C4-2B (cell line): ENCODE measurements at regions not wholly inside any gene's neighbourhood (a gene's known extent, or its start where the extent isn't known, plus 50 kb on each side); places are given as distances from the start of the nearest gene placed in this dataset.

Experiments used
- CTCF ChIP-seq: fragments of 450-650 bp; conservative IDR thresholded peaks from 2 replicates; pipeline ENCODE4 v1.5.1; 2017; ENCODE audit warnings: mild to moderate bottlenecking
- ZFX ChIP-seq: fragments of 450-650 bp; IDR thresholded peaks from 2 replicates; pipeline ENCODE4 v1.6.1; 2017

GRCh38 chr4:19239565-19239964 lies 1012.1 kb upstream of the SLIT2 start:
- TF ChIP-seq CTCF (no peak), ZFX (no peak)
